ENCODE measurements at regions not wholly inside any gene's neighbourhood (a gene's known extent, or its start where the extent isn't known, plus 50 kb on each side); places are given as distances from the start of the nearest gene placed in this dataset.

- peak; percentile 87 for DNase-seq
These were observed 54.9 kb downstream of the MAGEB17 start for GRCh38 chrX:16222151-16222550.

DNA sequence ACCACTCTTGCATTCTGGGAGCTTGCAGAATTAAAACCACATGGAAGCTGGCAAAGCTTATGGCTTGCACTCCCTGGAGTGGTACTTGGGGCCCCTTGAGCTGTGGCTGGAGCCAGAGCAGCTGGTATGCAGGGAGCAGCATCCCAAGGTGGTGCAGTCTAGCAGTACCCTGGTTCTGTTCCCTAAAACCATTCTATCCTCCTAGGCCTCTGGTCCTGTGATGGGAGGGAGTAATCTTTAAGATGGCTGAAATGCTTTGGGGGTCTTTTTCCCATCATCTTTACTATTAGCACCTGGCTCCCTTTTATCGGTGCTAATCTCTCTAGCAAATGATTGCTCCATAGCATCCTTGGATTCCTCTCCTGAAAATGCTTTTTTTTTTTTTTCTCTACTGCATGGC is 56.1 kb downstream of the MAGEB17 start:
- no peak for DNase-seq

GRCh38 chrX:16239211-16239610 is 71.9 kb downstream of the MAGEB17 start:
- peak; percentile 79 for DNase-seq

GRCh38 chrX:16240231-16240905 is 73.1 kb downstream of the MAGEB17 start:
- no peak for DNase-seq

DNA sequence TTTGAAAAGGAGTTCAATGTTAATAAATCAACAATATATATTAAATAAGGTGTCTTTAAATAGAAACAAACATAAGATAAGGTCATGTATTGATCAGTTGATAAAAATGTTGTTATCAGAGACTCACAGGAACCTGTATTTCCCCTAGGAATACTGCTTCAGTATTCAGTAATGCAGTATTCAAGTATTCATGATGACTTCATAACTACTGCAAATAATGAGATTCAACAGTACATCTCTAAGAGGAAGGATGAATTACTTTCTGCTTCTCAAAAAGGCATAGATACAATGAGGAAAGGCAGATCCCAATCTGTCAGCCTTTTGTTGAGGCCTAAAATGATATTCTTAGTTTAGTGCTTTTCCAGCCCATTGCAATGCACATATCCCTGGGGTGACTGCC is 73.7 kb downstream of the MAGEB17 start:
- DNase-seq, result no peak

DNA sequence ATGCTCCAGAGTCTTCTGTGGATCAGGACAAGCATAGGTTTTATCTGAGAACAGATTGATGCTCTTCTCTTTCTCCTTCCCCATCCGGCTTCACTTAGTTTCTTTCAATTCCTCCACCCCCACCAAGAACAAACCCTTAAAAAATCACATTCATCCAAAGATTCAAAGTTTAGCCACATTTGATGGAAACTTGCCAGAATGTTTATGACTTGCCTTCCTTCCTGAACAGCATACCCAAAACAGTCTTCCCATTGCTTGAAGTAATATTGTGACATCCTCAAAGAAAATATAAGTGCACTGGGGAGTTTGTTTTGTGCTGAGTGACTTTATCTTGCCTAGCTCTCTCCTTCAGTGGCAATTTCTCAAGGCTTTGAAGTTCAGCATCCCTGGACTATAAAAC is 83.0 kb downstream of the MAGEB17 start:
- peak; percentile 72 for DNase-seq

DNA sequence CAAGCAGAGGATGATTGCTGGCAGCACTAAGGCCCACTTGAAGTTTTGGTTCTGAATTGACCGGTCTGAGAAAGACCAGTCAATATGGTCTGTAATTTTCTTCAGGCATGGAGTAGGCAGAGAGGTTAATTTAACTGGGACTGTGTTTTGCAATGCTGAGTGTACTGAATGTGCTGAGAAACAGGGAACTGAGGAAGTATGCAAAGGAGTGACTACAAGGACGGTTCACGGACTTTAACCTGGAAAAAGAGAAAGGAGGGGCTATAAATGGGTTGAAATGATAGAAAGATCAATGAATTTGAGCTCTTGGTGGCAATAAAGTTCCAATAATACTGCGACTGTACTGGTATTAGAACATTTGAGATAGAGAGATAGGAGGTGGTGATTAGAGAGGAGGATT is 84.5 kb downstream of the MAGEB17 start:
- DNase-seq, result no peak

- no peak for DNase-seq
These were observed 91.6 kb downstream of the MAGEB17 start for GRCh38 chrX:16258882-16259281.

- DNase-seq, result no peak
These were observed 100.2 kb downstream of the MAGEB17 start for GRCh38 chrX:16267431-16267830.

GRCh38 chrX:16268206-16268605 is 100.9 kb downstream of the MAGEB17 start:
- no peak for DNase-seq

- no peak for DNase-seq
These were observed 111.6 kb downstream of the MAGEB17 start for GRCh38 chrX:16278927-16279326.

DNA sequence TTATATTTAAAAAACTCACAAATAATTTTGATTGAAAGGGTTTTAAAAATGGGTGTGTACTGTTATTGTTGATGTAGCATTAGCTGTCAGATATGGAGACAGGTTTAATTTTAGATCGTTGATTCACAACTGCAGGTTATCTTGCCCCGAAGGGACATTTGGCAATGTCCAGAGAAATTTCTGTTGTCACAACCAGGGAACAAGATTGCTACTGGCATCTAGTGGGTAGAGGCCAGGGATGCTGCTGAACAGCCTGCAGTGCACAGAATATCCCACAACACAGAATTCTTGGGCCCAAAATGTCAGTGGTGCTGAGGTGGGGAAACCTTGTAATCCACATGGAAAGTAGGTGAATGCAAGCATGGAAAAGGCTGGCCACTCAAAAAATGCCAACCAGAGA is 114.9 kb downstream of the MAGEB17 start:
- no peak for DNase-seq

DNA sequence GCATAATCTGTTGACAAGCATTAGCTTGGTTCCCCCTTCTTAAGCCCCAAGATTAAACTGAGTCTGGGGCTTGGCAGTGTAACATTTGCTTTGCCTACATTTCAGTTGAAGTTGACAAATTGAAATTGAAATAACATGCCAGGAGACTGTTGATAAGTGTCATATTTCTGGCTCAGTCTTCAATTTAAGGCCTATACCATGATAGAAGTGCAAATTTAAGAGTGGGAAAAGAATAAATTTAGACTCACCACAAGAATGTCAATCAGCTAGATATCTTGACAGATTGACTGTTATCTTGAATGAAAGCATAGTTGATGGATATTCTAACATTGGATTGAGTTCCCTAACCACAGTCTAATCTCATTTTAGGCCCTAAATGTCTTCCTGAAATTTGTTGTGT is 117.6 kb downstream of the MAGEB17 start:
- no peak for DNase-seq

DNA sequence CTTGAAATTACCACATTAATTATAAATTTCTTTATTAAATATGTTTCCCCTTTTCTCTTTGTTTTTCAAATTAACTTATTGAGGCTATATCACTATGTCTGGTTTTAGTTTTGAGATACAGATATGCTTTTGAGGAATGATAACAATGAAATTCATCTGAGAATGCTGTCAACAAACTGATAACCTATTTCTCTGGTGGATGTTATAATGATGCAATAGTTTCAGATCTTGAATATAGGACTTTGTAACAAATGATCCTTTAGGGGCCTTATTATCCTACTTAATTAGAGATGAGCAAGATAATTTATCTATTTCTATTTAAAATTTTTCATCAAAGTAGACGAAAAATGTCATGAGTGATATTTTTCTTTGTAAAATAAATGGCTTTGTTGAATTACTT is 123.7 kb downstream of the MAGEB17 start:
- no peak for DNase-seq

DNA sequence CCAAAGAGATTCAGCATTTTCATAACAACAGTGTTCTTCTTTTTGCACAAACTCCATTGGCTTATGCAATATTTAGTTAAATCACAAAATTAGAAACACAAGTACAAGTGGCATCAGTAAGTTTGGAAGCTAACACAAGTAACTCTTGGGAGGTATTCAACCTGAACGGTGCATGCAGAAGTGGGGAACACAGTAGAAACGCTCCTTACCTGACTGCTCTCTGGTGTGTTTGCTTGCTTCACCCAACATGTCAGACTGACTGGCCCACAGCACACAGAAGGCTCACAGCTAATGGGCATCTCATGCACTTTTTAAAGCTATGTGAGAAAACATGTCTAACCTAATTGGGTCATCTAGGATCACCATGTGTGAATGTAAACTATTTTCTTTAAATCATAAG is 133.6 kb downstream of the MAGEB17 start:
- no peak for DNase-seq

DNA sequence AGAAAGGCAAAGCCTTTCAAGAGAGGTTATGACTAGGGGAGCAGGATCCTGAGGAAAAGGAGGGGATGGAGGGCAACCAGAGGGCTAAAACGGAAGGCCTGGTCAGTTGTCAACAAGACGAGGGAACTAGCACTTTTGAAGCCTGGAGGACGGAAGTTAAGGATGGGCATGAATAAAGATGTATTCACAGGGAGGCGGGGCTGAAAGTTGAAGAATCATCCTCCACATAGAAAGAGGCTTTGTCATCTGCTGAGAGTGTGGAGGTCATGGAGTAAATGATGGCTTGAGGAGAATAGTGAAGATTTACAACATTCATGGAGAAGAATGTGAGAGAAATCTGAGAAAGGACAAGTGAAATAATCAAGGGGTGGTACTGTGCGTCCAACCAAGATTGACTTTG is 137.5 kb downstream of the MAGEB17 start:
- DNase-seq, result no peak

DNA sequence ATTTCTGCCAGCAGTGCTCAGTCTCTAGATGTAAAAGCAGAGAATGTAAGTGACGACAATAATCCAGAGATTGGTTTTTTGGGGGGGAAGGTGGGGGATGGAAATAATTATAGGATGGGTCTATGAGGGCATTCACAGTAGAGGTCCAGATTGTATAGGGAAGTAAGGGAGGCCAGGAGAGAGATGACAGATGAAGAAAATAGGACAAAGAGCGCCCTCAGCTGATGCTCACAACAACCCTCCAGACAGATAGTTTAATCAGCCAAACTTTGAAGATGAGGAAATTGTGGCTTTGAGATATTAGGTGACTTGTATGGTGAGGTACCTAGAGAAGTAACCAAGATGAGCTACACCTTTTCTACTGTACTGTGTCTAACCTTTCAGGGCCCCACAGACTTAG is 137.9 kb downstream of the MAGEB17 start:
- DNase-seq, result no peak

- DNase-seq, result no peak
These were observed 140.7 kb downstream of the MAGEB17 start for GRCh38 chrX:16307950-16308349.

DNA sequence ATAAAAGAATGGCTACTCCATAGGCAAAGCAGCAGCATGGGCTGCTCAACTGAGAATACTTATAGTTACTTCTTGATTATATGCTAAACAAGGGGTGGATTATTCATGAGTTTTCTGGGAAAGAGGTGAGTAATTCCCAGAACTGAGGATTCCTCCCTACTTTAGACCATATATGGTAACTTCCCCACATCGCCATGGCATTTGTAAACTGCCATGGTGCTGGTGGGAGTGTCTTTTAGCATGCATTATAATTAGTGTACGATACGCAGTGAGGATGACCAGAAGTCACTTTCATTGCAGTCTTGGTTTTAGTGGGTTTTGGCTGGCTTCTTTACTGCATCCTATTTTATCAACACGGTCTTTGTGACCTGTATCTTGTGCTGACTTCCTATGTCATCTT is 141.5 kb downstream of the MAGEB17 start:
- no peak for DNase-seq

DNA sequence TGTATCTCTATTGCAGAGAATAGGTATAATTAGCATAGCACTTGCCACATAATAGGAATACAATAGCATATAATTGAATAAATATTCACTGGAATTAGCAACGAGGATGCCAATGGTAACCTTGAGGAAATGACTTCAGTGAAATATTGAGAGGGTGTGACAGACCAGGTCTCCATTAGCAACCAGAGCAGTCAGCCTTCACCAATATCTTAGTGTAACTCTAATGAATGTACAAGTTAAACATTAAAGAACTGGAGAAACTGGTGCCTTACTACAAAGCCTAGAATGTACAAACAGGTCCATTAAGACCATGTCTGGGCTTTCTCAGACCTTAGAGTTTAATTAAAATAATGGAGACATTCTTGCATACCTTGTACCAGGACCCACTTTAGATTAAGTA is 143.0 kb downstream of the MAGEB17 start:
- DNase-seq, result no peak

- DNase-seq, result no peak
These were observed 144.4 kb downstream of the MAGEB17 start for GRCh38 chrX:16311671-16312070.

GRCh38 chrX:16312761-16313623 is 145.7 kb downstream of the MAGEB17 start:
- no peak for DNase-seq

DNA sequence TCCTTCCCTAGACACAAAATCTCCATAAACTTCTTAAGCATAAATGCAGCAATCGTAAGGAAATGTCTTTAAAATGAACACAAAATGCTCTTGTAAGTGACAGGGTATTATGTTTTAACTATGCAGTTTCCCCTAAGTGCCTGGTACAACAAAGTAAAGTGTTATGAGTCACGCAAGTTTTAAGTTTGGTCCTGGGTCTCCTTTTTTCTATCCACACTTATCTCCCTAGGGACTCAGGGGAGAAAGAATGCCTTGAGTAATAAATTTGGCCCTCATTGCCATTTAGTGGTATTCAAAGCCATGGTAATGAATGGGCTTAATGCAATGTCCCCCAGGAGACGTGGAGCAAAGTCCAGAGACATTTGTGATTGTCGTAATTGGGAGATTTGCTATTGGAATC is 149.1 kb downstream of the MAGEB17 start:
- DNase-seq, result peak; percentile 57

DNA sequence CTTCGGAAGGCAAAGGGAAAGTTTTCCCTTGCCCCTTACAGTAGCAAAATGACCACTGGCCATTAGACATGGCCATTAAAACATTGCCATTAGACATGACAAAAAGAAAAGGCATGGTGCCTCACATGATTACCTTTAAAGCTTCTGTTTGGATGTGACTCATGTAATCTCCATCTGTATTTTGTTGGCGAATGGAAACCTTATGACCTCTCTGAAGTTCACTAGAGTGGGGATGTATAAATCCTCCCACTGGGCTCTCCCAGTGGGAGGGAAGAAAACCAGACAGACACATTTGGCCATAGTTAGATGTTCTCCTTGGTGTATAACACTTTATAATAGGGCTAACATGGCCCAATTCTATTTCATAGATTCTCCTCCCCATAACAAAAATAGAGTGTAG is 152.6 kb downstream of the MAGEB17 start:
- no peak for DNase-seq
